GM18909 (cell line): ENCODE measurements at regions not wholly inside any gene's neighbourhood (a gene's known extent, or its start where the extent isn't known, plus 50 kb on each side); places are given as distances from the start of the nearest gene placed in this dataset.
A peak's percentile ranks its signal among the peaks of the same experiment; 100 is the strongest.

Experiments
- ATAC-seq: cut with Tn5 transposase; IDR thresholded peaks from one replicate; pipeline ENCODE4 v1.9.1; 2021; ENCODE audit warnings: mild to moderate bottlenecking; ENCODE audit not compliant: unreplicated experiment, poor library complexity

GRCh38 chr18:73283032-73283431 is 415.2 kb upstream of the NETO1 start:
- ATAC-seq, result no peak

- no peak for ATAC-seq
Measured at GRCh38 chr18:73279498-73279897, 411.7 kb upstream of the NETO1 start.

- ATAC-seq, result no peak
Measured at GRCh38 chr18:73274812-73275621, 407.2 kb upstream of the NETO1 start.

- ATAC-seq, result no peak
Measured at GRCh38 chr18:73270920-73271634, 403.3 kb upstream of the NETO1 start.

GRCh38 chr18:73264562-73264921 is 396.8 kb upstream of the NETO1 start:
- ATAC-seq, result no peak

GRCh38 chr18:73261923-73262322 is 394.1 kb upstream of the NETO1 start:
- ATAC-seq, result no peak

- ATAC-seq, result no peak
Measured at GRCh38 chr18:73261243-73261642, 393.5 kb upstream of the NETO1 start.

GRCh38 chr18:73258375-73259087 is 390.7 kb upstream of the NETO1 start:
- no peak for ATAC-seq

- ATAC-seq, result no peak
Measured at GRCh38 chr18:73254564-73254963, 386.8 kb upstream of the NETO1 start.

GRCh38 chr18:73249030-73249429 is 381.2 kb upstream of the NETO1 start:
- no peak for ATAC-seq

GRCh38 chr18:73246763-73247162 is 379.0 kb upstream of the NETO1 start:
- no peak for ATAC-seq

GRCh38 chr18:73245345-73245744 is 377.6 kb upstream of the NETO1 start:
- no peak for ATAC-seq

GRCh38 chr18:73244401-73244800 is 376.6 kb upstream of the NETO1 start:
- ATAC-seq, result no peak

- no peak for ATAC-seq
Measured at GRCh38 chr18:73240899-73241298, 373.1 kb upstream of the NETO1 start.

GRCh38 chr18:73235921-73236320 is 368.1 kb upstream of the NETO1 start:
- no peak for ATAC-seq

GRCh38 chr18:73235491-73235890 is 367.7 kb upstream of the NETO1 start:
- peak; percentile 90 for ATAC-seq

GRCh38 chr18:73232933-73233332 is 365.1 kb upstream of the NETO1 start:
- ATAC-seq, result peak; percentile 81

GRCh38 chr18:73220663-73221062 is 352.9 kb upstream of the NETO1 start:
- ATAC-seq, result no peak

- ATAC-seq, result no peak
Measured at GRCh38 chr18:73218293-73218692, 350.5 kb upstream of the NETO1 start.

- no peak for ATAC-seq
Measured at GRCh38 chr18:73214970-73215369, 347.2 kb upstream of the NETO1 start.

GRCh38 chr18:73212442-73212841 is 344.7 kb upstream of the NETO1 start:
- no peak for ATAC-seq
